HepG2 (cell line): ENCODE measurements at regions not wholly inside any gene's neighbourhood (a gene's known extent, or its start where the extent isn't known, plus 50 kb on each side); places are given as distances from the start of the nearest gene placed in this dataset.

ENCODE experiments used
- ATAC-seq: fragments of 200-7000 bp; cut with Tn5 transposase; 3 replicates; pipeline ENCODE4 v1.9.1; 2020; ENCODE audit warnings: mild to moderate bottlenecking, moderate library complexity
- BruUV-seq: library from RNA; stranded (reverse); fragments of 400-500 nt; replicated peaks from 2 replicates; lab custom pipeline; 2021; lab: Mats Ljungman, UMichigan
- CTCF ChIA-PET: fragments of 300-600 bp; formaldehyde crosslinking; extraction: SDS; loops from one replicate; lab custom pipeline; 2021; ENCODE audit warnings: low total read pairs, inconsistent platforms, low intra/inter-chr PET ratio; lab: Yijun Ruan, JAX
- POLR2A ChIA-PET: fragments of 350-600 bp; sonication (Branson Sonifier 250); formaldehyde crosslinking; loops from one replicate; lab custom pipeline; 2020; ENCODE audit warnings: antibody characterized with exemption, inconsistent platforms; lab: Yijun Ruan, JAX
- DNase-seq: peaks from one replicate; pipeline ENCODE4 v3.0.0-alpha.2; 2015; ENCODE audit warnings: low spot score
- FAIRE-seq: peaks from 3 replicates; lab custom pipeline; 2011; peaks lifted over from hg19 to GRCh38; lab: Jason Lieb, UNC
- H2AFZ ChIP-seq: one replicate; pipeline ENCODE4 v1.6.1; 2011; ENCODE audit warnings: low read length, inconsistent platforms
- H3K27ac ChIP-seq: fragments of 300-600 bp; 3 replicates; pipeline ENCODE4 v1.8.0; 2011; ENCODE audit warnings: mixed run types, mild to moderate bottlenecking, mixed read lengths, low read length, inconsistent platforms; ENCODE audit not compliant: insufficient read depth; ENCODE audit errors: extremely low read length
- H3K27me3 ChIP-seq, 2 experiments: fragments of 200-600 bp in 1 of 2; 2 replicates in 1 of 2; 3 replicates in 1 of 2; pipeline versions ENCODE4 v1.6.0 to v1.8.0; 2011; ENCODE audit warnings: low read length in 2 of 2, mild to moderate bottlenecking in 2 of 2, moderate library complexity in 2 of 2, inconsistent platforms in 1 of 2; ENCODE audit not compliant: insufficient read depth in 2 of 2, control insufficient read depth in 1 of 2
- H3K36me3 ChIP-seq, 2 experiments: fragments of 200-600 bp in 1 of 2; replicated peaks in 1 of 2; 2 replicates in 1 of 2; 3 replicates in 1 of 2; pipeline versions ENCODE4 v1.5.1 to v1.8.0; 2011; ENCODE audit warnings: low read length in 2 of 2, inconsistent platforms in 1 of 2; ENCODE audit not compliant: insufficient read depth in 2 of 2, control insufficient read depth in 1 of 2
- H3K4me1 ChIP-seq: 2 replicates; pipeline ENCODE4 v1.5.1; 2012; ENCODE audit warnings: low read length, inconsistent platforms; ENCODE audit not compliant: insufficient read depth
- H3K4me2 ChIP-seq: 2 replicates; pipeline ENCODE4 v1.6.0; 2011; ENCODE audit warnings: low read depth, low read length, inconsistent platforms
- H3K4me3 ChIP-seq, 3 experiments: fragments of 200-600 bp in 1 of 3; sonication (generic), shearing (Covaris generic) in 1 of 3; replicated peaks in 1 of 3; 2 replicates each; pipeline ENCODE4 v1.5.1; 2011 to 2016; ENCODE audit warnings: low read length in 3 of 3, inconsistent platforms in 2 of 3, low read depth in 2 of 3, mild to moderate bottlenecking in 2 of 3, control low read depth in 1 of 3, mixed read lengths in 1 of 3; ENCODE audit not compliant: insufficient read depth in 1 of 3
- H3K79me2 ChIP-seq: one replicate; pipeline ENCODE4 v1.6.1; 2011; ENCODE audit warnings: low read length, inconsistent platforms; ENCODE audit not compliant: insufficient read depth
- H3K9ac ChIP-seq: 2 replicates; pipeline ENCODE4 v1.6.0; 2011; ENCODE audit warnings: mild to moderate bottlenecking, low read depth, low read length, inconsistent platforms; ENCODE audit not compliant: insufficient read depth
- H3K9me3 ChIP-seq: 2 replicates; pipeline ENCODE4 v1.5.1; 2012; ENCODE audit warnings: mild to moderate bottlenecking, low read length
- H4K20me1 ChIP-seq: 2 replicates; pipeline ENCODE4 v1.6.0; 2011; ENCODE audit warnings: inconsistent platforms, mild to moderate bottlenecking, low read length, moderate library complexity; ENCODE audit not compliant: insufficient read depth
- CCDC6 ChIP-seq: sonication (generic); formaldehyde crosslinking; IDR thresholded peaks from 2 replicates; pipeline ENCODE4 v1.8.1; 2022; ENCODE audit warnings: mild to moderate bottlenecking, missing genetic modification reagents, moderate library complexity
- GATA4 ChIP-seq: sonication (generic); IDR thresholded peaks from 2 replicates; pipeline ENCODE4 v1.6.1; 2016; ENCODE audit warnings: antibody characterized with exemption, low read depth, borderline replicate concordance
- HOXA3 ChIP-seq: sonication (generic); formaldehyde crosslinking; IDR thresholded peaks from 2 replicates; pipeline ENCODE4 v1.5.0; 2020; ENCODE audit warnings: missing genetic modification reagents
- PAF1 ChIP-seq: IDR thresholded peaks from 2 replicates; pipeline ENCODE4 v1.6.1; 2016; ENCODE audit warnings: missing genetic modification reagents, missing compliant biosample characterization
- RFX5 ChIP-seq: IDR thresholded peaks from 2 replicates; pipeline ENCODE4 v1.6.1; 2011; ENCODE audit warnings: low read depth, low read length, improper control_type of control experiment
- SIN3B ChIP-seq: fragments of 150-350 bp; IDR thresholded peaks from 2 replicates; pipeline ENCODE4 v1.6.1; 2014; ENCODE audit warnings: low read length
- SP4 ChIP-seq: sonication (generic); formaldehyde crosslinking; IDR thresholded peaks from 2 replicates; pipeline ENCODE4 v1.8.1; 2023; ENCODE audit warnings: mild to moderate bottlenecking, missing genetic modification reagents
- TBP ChIP-seq: sonication (generic); formaldehyde crosslinking; IDR thresholded peaks from 2 replicates; pipeline ENCODE4 v1.5.0; 2020; ENCODE audit warnings: missing genetic modification reagents
- ZMYM3 ChIP-seq: sonication (generic); formaldehyde crosslinking; IDR thresholded peaks from 2 replicates; pipeline ENCODE4 v1.5.1; 2020; ENCODE audit warnings: mild to moderate bottlenecking, missing genetic modification reagents
- ZNF251 ChIP-seq: sonication (generic); formaldehyde crosslinking; IDR thresholded peaks from 2 replicates; pipeline ENCODE4 v1.9.0; 2021; ENCODE audit warnings: mild to moderate bottlenecking, missing genetic modification reagents
- ZNF562 ChIP-seq: sonication (generic); formaldehyde crosslinking; IDR thresholded peaks from 2 replicates; pipeline ENCODE4 v1.8.0; 2022; ENCODE audit warnings: missing genetic modification reagents, borderline replicate concordance
- WGBS: methylation state at CpG from one replicate; pipeline ENCODE4 v1.1.6; 2017; ENCODE audit warnings: low lambda C conversion rate; 5-methylcytosine and 5-hydroxymethylcytosine counted together
- in situ Hi-C: cut with HindIII; loops from 2 replicates; pipeline ENCODE4 v1.10.0; 2017; ENCODE audit warnings: low pct_unique_long_range_greater_than_20kb; ENCODE audit not compliant: extremely low pct_ligation_motif_present
- intact Hi-C: fragments of 100-400 bp; cut with micrococcal nuclease; formaldehyde crosslinking; loops from one replicate; pipeline ENCODE4 v1.10.0; 2022; ENCODE audit not compliant: unreplicated experiment
- TF ChIP-seq, protein P1 (sequence below): sonication (generic); formaldehyde crosslinking; IDR thresholded peaks from 2 replicates; pipeline ENCODE4 v1.4.0; 2020; ENCODE audit warnings: missing genetic modification reagents, low read depth, mild to moderate bottlenecking, borderline replicate concordance
- TF ChIP-seq, protein P2 (sequence below): sonication (generic); formaldehyde crosslinking; IDR thresholded peaks from 2 replicates; pipeline ENCODE4 v1.5.0; 2020; ENCODE audit warnings: missing genetic modification reagents
- TF ChIP-seq, protein P3 (sequence below): IDR thresholded peaks from 2 replicates; pipeline ENCODE4 v1.6.1; 2016; ENCODE audit warnings: mild to moderate bottlenecking

DNA sequence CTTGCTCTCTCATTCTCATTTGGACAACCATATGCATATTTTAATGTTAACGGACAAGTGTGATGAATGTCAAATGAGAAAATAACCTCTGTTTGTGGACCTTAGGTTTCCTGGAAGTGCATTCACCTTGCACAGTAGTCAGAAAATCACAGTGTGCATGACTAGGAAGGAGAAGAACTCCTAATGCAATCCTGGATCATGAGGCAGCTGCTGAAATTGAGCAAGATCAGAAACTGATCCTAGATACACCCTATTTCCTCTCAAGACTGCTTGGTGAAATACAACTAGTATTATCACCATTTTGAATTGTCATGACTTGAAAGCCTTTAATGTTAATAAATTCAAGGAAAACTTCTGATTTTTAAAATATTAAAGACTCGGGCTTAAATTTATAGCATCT lies 1148.9 kb downstream of the STIM2 start:
- DNase-seq (no peak), ATAC-seq (no peak), FAIRE-seq (no peak)
- Histone ChIP-seq H3K4me3 (no peak overlapping the region), H3K4me2 (no peak overlapping the region), H3K9me3 (peaks cover 58% of the 10 kb centered on the region), H3K79me2 (no peaks in the 10 kb centered on the region), H3K27me3 (no peaks in the 10 kb centered on the region; a peak in 1 of 5 replicates), H3K27ac (no peak overlapping the region), H3K9ac (no peak overlapping the region), H3K4me1 (no peaks in the 10 kb centered on the region), H2AFZ (no peak overlapping the region), H3K36me3 (no peaks in the 10 kb centered on the region), H4K20me1 (no peaks in the 10 kb centered on the region)
- 2% methylated on average over 2 of the region's 2 CpGs for WGBS
- ChIA-PET CTCF (no interaction called here), POLR2A (no interaction called here)
- no peak for TF ChIP-seq TBP (CRISPR knock-in tag)
- TF ChIP-seq, protein P1, sequence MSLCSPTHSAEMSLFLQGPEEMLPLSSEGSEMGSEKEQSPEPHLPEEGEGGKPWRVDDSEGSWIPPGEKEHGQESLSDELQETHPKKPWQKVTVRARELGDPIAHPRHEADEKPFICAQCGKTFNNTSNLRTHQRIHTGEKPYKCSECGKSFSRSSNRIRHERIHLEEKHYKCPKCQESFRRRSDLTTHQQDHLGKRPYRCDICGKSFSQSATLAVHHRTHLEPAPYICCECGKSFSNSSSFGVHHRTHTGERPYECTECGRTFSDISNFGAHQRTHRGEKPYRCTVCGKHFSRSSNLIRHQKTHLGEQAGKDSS (CRISPR knock-in tag) = no peak
- no peak for TF ChIP-seq ZNF251 (CRISPR knock-in tag)
- in situ Hi-C loops (no loop called here), intact Hi-C loops (no loop called here)
- no TSS peak for BruUV-seq

DNA sequence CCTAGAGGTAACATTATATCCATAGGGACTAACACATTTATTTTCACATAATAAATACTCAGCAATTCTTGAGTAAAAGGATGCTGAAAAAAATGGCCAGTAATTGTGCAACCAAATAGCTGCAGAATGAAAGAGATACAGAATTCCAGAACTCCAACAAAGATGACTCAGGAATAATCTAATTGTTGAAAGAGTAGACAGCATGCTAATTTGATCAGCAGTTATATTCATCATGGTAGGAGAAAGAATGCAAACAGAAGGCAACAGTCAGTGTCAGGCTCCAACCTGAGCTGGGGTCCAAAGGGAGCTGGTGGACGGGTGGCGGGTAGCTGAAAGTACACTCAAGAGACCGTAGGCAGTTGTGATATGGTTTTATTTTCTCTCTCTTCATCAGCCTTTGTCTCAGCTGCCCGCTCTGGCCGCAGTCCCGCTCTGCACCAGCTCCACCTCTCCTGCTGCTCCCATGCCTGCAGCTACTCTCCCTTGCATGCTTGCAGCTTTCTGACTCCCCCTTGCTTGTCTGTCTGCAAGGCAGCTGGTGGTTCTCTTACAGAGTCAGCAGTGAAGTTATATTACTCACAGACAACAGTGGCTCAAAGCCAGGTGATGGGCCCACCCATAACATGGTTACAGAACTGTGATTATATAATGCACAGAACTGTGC lies 1150.1 kb downstream of the STIM2 start:
- 14% methylated on average over 6 of the region's 6 CpGs for WGBS
- H4K20me1 ChIP-seq = no peaks in the 10 kb centered on the region

More for the DNA sequence above, 1150.1 kb downstream of the STIM2 start:
- in situ Hi-C loops (no loop called here), intact Hi-C loops (no loop called here)
- DNase-seq (no peak), ATAC-seq (no peak), FAIRE-seq (no peak)
- no TSS peak for BruUV-seq
- no peaks in the 10 kb centered on the region; a peak in 1 of 5 replicates for H3K27me3 ChIP-seq
- H3K4me3 ChIP-seq = no peak overlapping the region
- H3K4me1 ChIP-seq = no peaks in the 10 kb centered on the region
- H3K27ac ChIP-seq = no peak overlapping the region
- no peak overlapping the region for H3K4me2 ChIP-seq
- TF ChIP-seq SIN3B (no peak), ZNF562 (CRISPR knock-in tag) (no peak), PAF1 (CRISPR knock-in tag) (no peak), RFX5 (no peak), CCDC6 (CRISPR knock-in tag) (no peak), HOXA3 (CRISPR knock-in tag) (no peak), SP4 (no peak), GATA4 (no peak), ZMYM3 (CRISPR knock-in tag) (no peak)
- TF ChIP-seq, protein P2, sequence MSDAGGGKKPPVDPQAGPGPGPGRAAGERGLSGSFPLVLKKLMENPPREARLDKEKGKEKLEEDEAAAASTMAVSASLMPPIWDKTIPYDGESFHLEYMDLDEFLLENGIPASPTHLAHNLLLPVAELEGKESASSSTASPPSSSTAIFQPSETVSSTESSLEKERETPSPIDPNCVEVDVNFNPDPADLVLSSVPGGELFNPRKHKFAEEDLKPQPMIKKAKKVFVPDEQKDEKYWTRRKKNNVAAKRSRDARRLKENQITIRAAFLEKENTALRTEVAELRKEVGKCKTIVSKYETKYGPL (CRISPR knock-in tag) = no peak
- TF ChIP-seq, protein P3, sequence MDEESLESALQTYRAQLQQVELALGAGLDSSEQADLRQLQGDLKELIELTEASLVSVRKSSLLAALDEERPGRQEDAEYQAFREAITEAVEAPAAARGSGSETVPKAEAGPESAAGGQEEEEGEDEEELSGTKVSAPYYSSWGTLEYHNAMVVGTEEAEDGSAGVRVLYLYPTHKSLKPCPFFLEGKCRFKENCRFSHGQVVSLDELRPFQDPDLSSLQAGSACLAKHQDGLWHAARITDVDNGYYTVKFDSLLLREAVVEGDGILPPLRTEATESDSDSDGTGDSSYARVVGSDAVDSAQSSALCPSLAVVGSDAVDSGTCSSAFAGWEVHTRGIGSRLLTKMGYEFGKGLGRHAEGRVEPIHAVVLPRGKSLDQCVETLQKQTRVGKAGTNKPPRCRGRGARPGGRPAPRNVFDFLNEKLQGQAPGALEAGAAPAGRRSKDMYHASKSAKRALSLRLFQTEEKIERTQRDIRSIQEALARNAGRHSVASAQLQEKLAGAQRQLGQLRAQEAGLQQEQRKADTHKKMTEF (CRISPR knock-in tag) = no peak
- POLR2A ChIA-PET = no interaction called here
- H3K9me3 ChIP-seq = peaks cover 67% of the 10 kb centered on the region
- no peak overlapping the region for H3K9ac ChIP-seq
- H2AFZ ChIP-seq = no peak overlapping the region
- H3K79me2 ChIP-seq = no peaks in the 10 kb centered on the region
- CTCF ChIA-PET = no interaction called here
- no peaks in the 10 kb centered on the region for H3K36me3 ChIP-seq
